ENCODE measurements at regions not wholly inside any gene's neighbourhood (a gene's known extent, or its start where the extent isn't known, plus 50 kb on each side); places are given as distances from the start of the nearest gene placed in this dataset.

GRCh38 chr10:93236393-93237040, 162.8 kb downstream of the CYP26A1 start:
- no peak for TF ChIP-seq CTCF (IDR thresholded peaks at IDR 0.05)
- TF ChIP-seq POLR2A (IDR thresholded peaks at IDR 0.05): no peak

Data from body of pancreas (tissue), 4 donors.